Naive thymus-derived CD4-positive, alpha-beta T cell (primary cell): ENCODE measurements at regions not wholly inside any gene's neighbourhood (a gene's known extent, or its start where the extent isn't known, plus 50 kb on each side); places are given as distances from the start of the nearest gene placed in this dataset.
A peak's percentile ranks its signal among the peaks of the same experiment; 100 is the strongest.

Experiments used
- ATAC-seq: fragments of 150-1000 bp; cut with Tn5 transposase; 2 replicates; pipeline ENCODE4 v1.10.0; 2021; ENCODE audit warnings: mild to moderate bottlenecking, moderate library complexity
- CTCF ChIA-PET: fragments of 350-600 bp; sonication (Branson Sonifier 250); formaldehyde crosslinking; loops from one replicate; lab custom pipeline; 2021; ENCODE audit warnings: antibody characterized with exemption; lab: Charles Lee
- POLR2A ChIA-PET: fragments of 350-600 bp; sonication (Branson Sonifier 250); formaldehyde crosslinking; loops from one replicate; lab custom pipeline; 2021; ENCODE audit warnings: antibody characterized with exemption, inconsistent platforms; lab: Charles Lee
- DNase-seq, 9 donors: peaks; one replicate each; pipeline versions ENCODE4 v3.0.0 to v3.0.0-alpha.2; 2020 to 2022; ENCODE audit warnings: mixed read lengths in 1 of 9
- H3K27ac ChIP-seq: one replicate; pipeline ENCODE4 v1.7.0; 2013; ENCODE audit warnings: mild to moderate bottlenecking, low read depth, low read length, moderate library complexity
- H3K27me3 ChIP-seq, 2 donors: one replicate each; pipeline ENCODE4 v1.7.0; 2013; ENCODE audit warnings: low read length in 2 of 2, mild to moderate bottlenecking in 2 of 2, moderate library complexity in 2 of 2; ENCODE audit not compliant: control insufficient read depth in 2 of 2, insufficient read depth in 2 of 2
- H3K36me3 ChIP-seq, 3 experiments: 1 replicate in 2 of 3; 2 replicates in 1 of 3; pipeline ENCODE4 v1.7.0; 2013; ENCODE audit warnings: low read length in 3 of 3, mild to moderate bottlenecking in 3 of 3, moderate library complexity in 1 of 3; ENCODE audit not compliant: insufficient read depth in 3 of 3, control insufficient read depth in 2 of 3
- H3K4me1 ChIP-seq, 2 donors: one replicate each; pipeline ENCODE4 v1.7.0; 2013; ENCODE audit warnings: low read length in 2 of 2, mild to moderate bottlenecking in 2 of 2, moderate library complexity in 1 of 2; ENCODE audit not compliant: control insufficient read depth in 2 of 2, insufficient read depth in 2 of 2
- H3K4me3 ChIP-seq: 2 replicates; pipeline ENCODE4 v1.7.0; 2013; ENCODE audit warnings: mild to moderate bottlenecking, low read length
- H3K9me3 ChIP-seq, 3 experiments: 1 replicate in 2 of 3; 2 replicates in 1 of 3; pipeline ENCODE4 v1.7.0; 2013; ENCODE audit warnings: low read length in 3 of 3; ENCODE audit not compliant: control insufficient read depth in 2 of 3
- H3K27ac Mint-ChIP-seq, 9 donors: one replicate each; pipeline ENCODE4 v1.8.0; 2020 to 2022; ENCODE audit warnings: mixed read lengths in 9 of 9, mild to moderate bottlenecking in 8 of 9, moderate library complexity in 5 of 9, inconsistent platforms in 2 of 9
- H3K27me3 Mint-ChIP-seq, 5 donors: one replicate each; pipeline ENCODE4 v1.8.0; 2021 to 2022; ENCODE audit warnings: mixed read lengths in 5 of 5, mild to moderate bottlenecking in 1 of 5
- H3K36me3 Mint-ChIP-seq, 5 donors: one replicate each; pipeline ENCODE4 v1.8.0; 2020 to 2022; ENCODE audit warnings: mixed read lengths in 5 of 5, mild to moderate bottlenecking in 3 of 5, inconsistent platforms in 1 of 5
- H3K4me1 Mint-ChIP-seq, 7 donors: one replicate each; pipeline ENCODE4 v1.8.0; 2020 to 2022; ENCODE audit warnings: mixed read lengths in 7 of 7, mild to moderate bottlenecking in 3 of 7, inconsistent platforms in 1 of 7
- H3K4me3 Mint-ChIP-seq, 10 donors: one replicate each; pipeline ENCODE4 v1.8.0; 2020 to 2022; ENCODE audit warnings: mild to moderate bottlenecking in 10 of 10, mixed read lengths in 10 of 10, moderate library complexity in 6 of 10, inconsistent platforms in 2 of 10
- H3K9me3 Mint-ChIP-seq, 11 donors: one replicate each; pipeline ENCODE4 v1.8.0; 2020 to 2022; ENCODE audit warnings: mixed read lengths in 11 of 11, mild to moderate bottlenecking in 4 of 11, inconsistent platforms in 1 of 11, moderate library complexity in 1 of 11
- intact Hi-C, 2 donors: fragments of 100-400 bp; cut with micrococcal nuclease; formaldehyde crosslinking; loops; one replicate each; pipeline ENCODE4 v1.15.1; 2023

DNA sequence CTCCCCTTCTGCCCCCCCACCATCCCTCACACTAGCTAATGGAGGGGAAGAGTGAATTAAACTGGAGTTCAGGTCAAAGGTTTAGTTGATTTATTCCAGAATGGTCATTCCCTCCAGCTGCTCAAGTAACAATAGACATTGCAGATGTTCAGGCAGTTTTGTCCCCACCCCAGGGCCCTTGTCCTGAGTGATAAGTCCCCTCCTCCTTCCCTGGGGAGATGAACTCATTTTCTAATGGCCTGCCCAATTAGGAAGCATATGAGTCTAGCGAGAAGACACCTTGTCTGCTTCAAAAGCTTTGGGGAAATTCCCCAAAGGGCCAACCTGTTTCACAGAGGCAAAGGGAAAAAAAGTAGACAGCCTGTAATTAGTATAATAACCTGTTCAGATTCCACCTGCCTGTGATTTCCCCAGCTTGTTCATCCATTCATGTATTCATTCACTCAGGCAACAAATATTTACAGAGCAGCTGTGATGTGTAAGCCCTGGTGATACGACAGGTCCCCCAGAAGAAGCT, 165.3 kb downstream of the SHQ1 start:
- ATAC-seq, result no peak
- POLR2A ChIA-PET, result no interaction called here
- H3K9me3 Mint-ChIP-seq, result peaks cover 0 to 4% (median 2%) of the 10 kb centered on the region in 11 donors

DNA sequence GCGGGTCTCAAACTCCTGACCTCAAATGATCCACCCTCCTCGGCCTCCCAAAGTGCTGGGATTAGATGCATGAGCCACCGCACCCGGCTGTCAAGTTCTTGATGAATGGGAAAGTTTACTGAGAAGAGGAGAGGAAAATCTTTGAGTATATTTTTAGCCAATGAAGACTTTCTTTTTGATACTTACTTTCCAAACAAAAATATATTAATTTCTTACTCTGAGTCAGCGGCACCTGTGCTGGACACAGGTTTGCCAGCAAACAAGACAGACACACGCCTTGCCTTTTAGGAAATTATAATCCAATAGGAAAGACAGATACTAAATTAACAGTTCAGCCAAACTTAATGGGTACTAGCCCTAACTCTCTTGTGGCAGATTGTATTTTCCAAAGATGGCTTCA, 166.6 kb downstream of the SHQ1 start:
- ATAC-seq (no peak), DNase-seq (no peak)
- POLR2A ChIA-PET, result no interaction called here
- peaks cover 0 to 6% (median 0%) of the 10 kb centered on the region in 7 donors for H3K4me1 Mint-ChIP-seq
- CTCF ChIA-PET, result no interaction called here
- H3K36me3 Mint-ChIP-seq, result peaks cover 0 to 3% (median 0%) of the 10 kb centered on the region in 5 donors
- no peak overlapping the region for H3K4me3 Mint-ChIP-seq
- Histone ChIP-seq H3K9me3 (no peaks in the 10 kb centered on the region), H3K4me1 (no peaks in the 10 kb centered on the region), H3K4me3 (no peak overlapping the region), H3K27ac (no peak overlapping the region), H3K27me3 (no peaks in the 10 kb centered on the region), H3K36me3 (no peaks in the 10 kb centered on the region)
- peaks cover 0 to 4% (median 2%) of the 10 kb centered on the region in 11 donors for H3K9me3 Mint-ChIP-seq
- intact Hi-C loops, result no loop called here
- H3K27me3 Mint-ChIP-seq, result peaks cover 0 to 3% (median 0%) of the 10 kb centered on the region in 5 donors
- H3K27ac Mint-ChIP-seq, result no peak overlapping the region

More for the DNA sequence above, 165.3 kb downstream of the SHQ1 start:
- H3K27me3 ChIP-seq, result no peaks in the 10 kb centered on the region
- H3K27me3 Mint-ChIP-seq, result peaks cover 0 to 3% (median 0%) of the 10 kb centered on the region in 5 donors
- CTCF ChIA-PET, result interaction anchor here (4.0 kb wide), 1 partner anchor 16 kb away, joined by 11 read pairs; no protein-coding TSS in a partner anchor
- H3K9me3 ChIP-seq, result no peaks in the 10 kb centered on the region
- intact Hi-C loops, result no loop called here
- H3K4me1 Mint-ChIP-seq, result peaks cover 0 to 6% (median 0%) of the 10 kb centered on the region in 7 donors
- no peak overlapping the region for H3K27ac ChIP-seq
- no peak for DNase-seq
- H3K4me3 Mint-ChIP-seq, result no peak overlapping the region
- H3K27ac Mint-ChIP-seq, result peak overlapping the region in 2 of 9 donors; percentile 22 to 52
- H3K36me3 ChIP-seq, result no peaks in the 10 kb centered on the region
- H3K36me3 Mint-ChIP-seq, result no peaks in the 10 kb centered on the region
- H3K4me3 ChIP-seq, result no peak overlapping the region
- H3K4me1 ChIP-seq, result no peaks in the 10 kb centered on the region

DNA sequence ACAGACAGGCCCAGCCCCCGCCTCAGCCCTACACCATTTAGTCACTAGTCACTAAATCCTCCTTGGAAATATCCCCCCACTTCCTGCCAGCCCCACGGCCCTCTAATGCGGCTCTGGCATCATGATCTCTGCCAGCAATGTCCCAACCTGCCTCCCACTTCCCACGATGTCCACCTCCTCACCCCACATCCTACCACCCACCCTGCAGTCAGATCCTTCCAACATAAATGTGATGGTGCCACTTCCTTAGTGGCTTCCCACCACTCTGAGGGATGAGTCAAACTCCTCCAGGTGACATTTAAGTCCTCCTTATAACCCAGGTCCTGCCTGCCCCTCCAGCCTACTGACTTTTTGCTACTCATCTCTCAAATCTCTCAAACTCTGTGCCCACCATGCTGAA, 167.5 kb downstream of the SHQ1 start:
- Mint-ChIP-seq H3K36me3 (peaks cover 0 to 3% (median 0%) of the 10 kb centered on the region in 5 donors), H3K4me1 (peaks cover 0 to 6% (median 0%) of the 10 kb centered on the region in 7 donors), H3K9me3 (peaks cover 0 to 4% (median 2%) of the 10 kb centered on the region in 11 donors), H3K4me3 (no peak overlapping the region), H3K27me3 (peaks cover 0 to 3% (median 0%) of the 10 kb centered on the region in 5 donors), H3K27ac (peak overlapping the region in 1 of 9 donors; percentile 49)
- intact Hi-C loops, result no loop called here
- Histone ChIP-seq H3K27me3 (no peaks in the 10 kb centered on the region), H3K27ac (no peak overlapping the region), H3K36me3 (no peaks in the 10 kb centered on the region), H3K4me3 (no peak overlapping the region), H3K9me3 (no peaks in the 10 kb centered on the region), H3K4me1 (no peaks in the 10 kb centered on the region)
- no peak for ATAC-seq
- no peak for DNase-seq
- ChIA-PET POLR2A (interaction anchor here (0.6 kb wide), 1 partner anchor 608 kb away, joined by 3 read pairs; no protein-coding TSS in a partner anchor), CTCF (no interaction called here)

DNA sequence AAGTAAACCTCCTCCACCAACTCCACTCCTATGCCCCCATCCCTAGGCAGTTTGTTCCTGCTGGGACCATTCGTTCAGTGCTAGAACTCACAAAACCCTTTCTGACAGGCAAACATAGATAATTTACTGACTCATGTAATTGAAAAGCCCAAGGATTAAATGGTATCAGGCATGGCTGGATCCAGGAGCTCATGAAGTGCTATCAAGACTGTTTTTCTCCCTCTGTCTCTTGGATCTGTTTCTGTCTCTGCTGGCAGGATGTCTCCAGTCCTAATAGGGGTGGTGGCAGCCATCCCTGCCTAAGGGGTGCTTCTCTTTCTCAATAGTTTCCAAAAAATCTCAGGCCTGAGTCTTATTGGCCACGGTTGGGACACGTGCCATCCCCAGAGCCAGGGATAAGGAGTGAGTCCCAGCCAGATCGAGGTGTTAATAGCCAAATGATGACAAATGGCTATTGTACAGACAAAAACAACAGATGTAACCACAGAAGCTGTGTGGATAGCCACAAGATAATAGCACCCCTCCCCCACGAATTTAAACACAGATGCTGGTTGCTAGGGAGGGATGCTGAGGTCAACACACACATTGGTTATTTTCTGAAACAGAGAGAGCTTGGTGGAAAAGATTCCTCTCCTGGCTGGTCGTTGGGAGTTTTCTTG, 168.6 kb downstream of the SHQ1 start:
- Histone ChIP-seq H3K9me3 (no peaks in the 10 kb centered on the region), H3K4me3 (no peak overlapping the region), H3K4me1 (no peaks in the 10 kb centered on the region), H3K36me3 (no peaks in the 10 kb centered on the region), H3K27ac (no peak overlapping the region), H3K27me3 (no peaks in the 10 kb centered on the region)
- Mint-ChIP-seq H3K4me3 (no peak overlapping the region), H3K27ac (peak overlapping the region in 1 of 9 donors; percentile 55), H3K9me3 (peaks cover 0 to 4% (median 2%) of the 10 kb centered on the region in 11 donors), H3K36me3 (peaks cover 0 to 3% (median 0%) of the 10 kb centered on the region in 5 donors), H3K4me1 (peaks cover 0 to 6% (median 0%) of the 10 kb centered on the region in 7 donors), H3K27me3 (peaks cover 0 to 3% (median 0%) of the 10 kb centered on the region in 5 donors)
- intact Hi-C loops, result no loop called here
- ChIA-PET CTCF (no interaction called here), POLR2A (interaction anchor here (0.6 kb wide), 1 partner anchor 607 kb away, joined by 3 read pairs; no protein-coding TSS in a partner anchor)
- DNase-seq, result no peak
- no peak for ATAC-seq

DNA sequence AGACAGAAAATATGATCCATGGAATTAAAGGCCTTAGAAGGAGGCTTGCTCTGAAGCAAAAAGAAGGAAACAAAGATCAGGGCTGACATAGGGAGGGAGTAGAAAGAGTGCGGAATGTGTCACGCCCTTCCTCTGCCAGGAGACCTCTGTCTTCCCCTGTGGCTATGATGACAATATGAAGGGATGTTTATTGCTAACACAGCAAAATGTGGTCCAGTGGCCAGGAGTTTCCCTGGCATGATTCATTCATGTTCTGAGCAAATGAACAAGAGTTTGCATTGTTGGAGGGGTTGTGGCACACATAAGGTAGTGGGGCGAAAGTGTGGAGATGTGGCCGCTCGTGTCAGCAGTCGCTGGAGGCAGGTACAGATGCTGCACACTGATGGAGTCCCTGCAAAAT, 169.4 kb downstream of the SHQ1 start:
- Histone ChIP-seq H3K9me3 (no peaks in the 10 kb centered on the region), H3K27me3 (no peaks in the 10 kb centered on the region), H3K27ac (no peak overlapping the region), H3K4me3 (no peak overlapping the region), H3K4me1 (no peaks in the 10 kb centered on the region), H3K36me3 (no peaks in the 10 kb centered on the region)
- ChIA-PET CTCF (no interaction called here), POLR2A (no interaction called here)
- H3K27me3 Mint-ChIP-seq, result peaks cover 0 to 3% (median 0%) of the 10 kb centered on the region in 5 donors
- no peak overlapping the region for H3K27ac Mint-ChIP-seq
- DNase-seq (no peak), ATAC-seq (no peak)
- peaks cover 0 to 3% (median 0%) of the 10 kb centered on the region in 5 donors for H3K36me3 Mint-ChIP-seq
- intact Hi-C loops, result no loop called here
- H3K4me1 Mint-ChIP-seq, result peaks cover 0 to 6% (median 0%) of the 10 kb centered on the region in 7 donors
- H3K9me3 Mint-ChIP-seq, result peaks cover 0 to 4% (median 0%) of the 10 kb centered on the region in 11 donors
- no peak overlapping the region for H3K4me3 Mint-ChIP-seq

DNA sequence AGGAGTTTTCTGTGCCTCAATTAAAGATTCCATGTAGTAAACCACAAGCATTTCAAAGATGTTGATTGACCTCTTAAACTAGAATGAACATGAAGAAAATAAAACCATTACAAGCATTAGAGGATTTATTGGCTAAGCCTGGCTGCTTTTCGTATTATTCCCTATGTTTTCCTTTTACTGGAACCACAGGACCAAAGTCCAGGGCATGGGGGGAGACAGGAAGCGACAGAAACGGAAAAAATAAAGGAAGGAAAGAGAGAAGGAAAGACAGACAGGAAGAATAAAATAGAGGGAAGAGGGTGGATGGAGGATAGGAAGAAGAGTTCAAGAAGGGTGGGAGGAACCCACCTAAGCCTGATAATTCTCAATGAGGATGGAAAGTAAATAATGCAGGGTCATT, 169.9 kb downstream of the SHQ1 start:
- peaks cover 0 to 6% (median 0%) of the 10 kb centered on the region in 7 donors for H3K4me1 Mint-ChIP-seq
- no peaks in the 10 kb centered on the region for H3K4me1 ChIP-seq
- peaks cover 0 to 3% (median 0%) of the 10 kb centered on the region in 5 donors for H3K36me3 Mint-ChIP-seq
- H3K27me3 ChIP-seq, result no peaks in the 10 kb centered on the region
- ChIA-PET POLR2A (no interaction called here), CTCF (no interaction called here)
- H3K36me3 ChIP-seq, result no peaks in the 10 kb centered on the region
- no peak overlapping the region for H3K27ac ChIP-seq
- peaks cover 0 to 3% (median 0%) of the 10 kb centered on the region in 5 donors for H3K27me3 Mint-ChIP-seq
- intact Hi-C loops, result no loop called here
- ATAC-seq (no peak), DNase-seq (no peak)
- peaks cover 0 to 4% (median 0%) of the 10 kb centered on the region in 11 donors for H3K9me3 Mint-ChIP-seq
- H3K27ac Mint-ChIP-seq, result no peak overlapping the region
- no peak overlapping the region for H3K4me3 ChIP-seq
- H3K9me3 ChIP-seq, result no peaks in the 10 kb centered on the region
- no peak overlapping the region for H3K4me3 Mint-ChIP-seq
